H1 (cell line): ENCODE measurements at regions not wholly inside any gene's neighbourhood (a gene's known extent, or its start where the extent isn't known, plus 50 kb on each side); places are given as distances from the start of the nearest gene placed in this dataset.

Source experiments
- CTCF ChIA-PET: fragments of 300-600 bp; sonication (Branson Sonifier 250); formaldehyde crosslinking; loops from one replicate; lab custom pipeline; 2021; ENCODE audit not compliant: partially characterized antibody; lab: Charles Lee
- POLR2A ChIA-PET: fragments of 300-600 bp; sonication (Branson Sonifier 250); formaldehyde crosslinking; loops from one replicate; lab custom pipeline; 2021; ENCODE audit warnings: inconsistent platforms; ENCODE audit not compliant: partially characterized antibody; lab: Charles Lee
- DNase-seq, 2 experiments: peaks; one replicate each; pipeline versions ENCODE4 v3.0.0 to v3.0.0-alpha.2; 2010 to 2022; ENCODE audit warnings: low spot score in 2 of 2, low read depth in 1 of 2, mixed read lengths in 1 of 2
- FAIRE-seq: peaks from 2 replicates; lab custom pipeline; 2011; peaks lifted over from hg19 to GRCh38; lab: Jason Lieb, UNC
- H2AFZ ChIP-seq: 2 replicates; pipeline ENCODE4 v1.8.1; 2012; ENCODE audit warnings: low read length, inconsistent platforms
- H2AK5ac ChIP-seq: 2 replicates; pipeline ENCODE4 v1.6.1; 2013; ENCODE audit warnings: low read depth, low read length
- H2BK120ac ChIP-seq: replicated peaks from 2 replicates; pipeline ENCODE3; 2013; ENCODE audit warnings: low read depth, low read length, inconsistent platforms
- H2BK12ac ChIP-seq: 2 replicates; pipeline ENCODE4 v1.6.1; 2013; ENCODE audit warnings: low read depth, low read length
- H2BK15ac ChIP-seq: 2 replicates; pipeline ENCODE4 v1.6.1; 2013; ENCODE audit warnings: low read length
- H2BK20ac ChIP-seq: 2 replicates; pipeline ENCODE4 v1.6.1; 2013; ENCODE audit warnings: low read length
- H2BK5ac ChIP-seq: 2 replicates; pipeline ENCODE4 v1.6.1; 2013; ENCODE audit warnings: low read depth, low read length
- H3K14ac ChIP-seq: 2 replicates; pipeline ENCODE4 v1.6.1; 2013; ENCODE audit warnings: inconsistent platforms; ENCODE audit not compliant: insufficient read length
- H3K18ac ChIP-seq: 2 replicates; pipeline ENCODE4 v1.6.1; 2013; ENCODE audit warnings: low read length; ENCODE audit errors: extremely low read depth
- H3K23ac ChIP-seq: 2 replicates; pipeline ENCODE4 v1.6.1; 2013; ENCODE audit warnings: inconsistent platforms; ENCODE audit not compliant: insufficient read length
- H3K23me2 ChIP-seq: 2 replicates; pipeline ENCODE4 v1.6.1; 2013; ENCODE audit warnings: low read depth, low read length
- H3K27ac ChIP-seq: 2 replicates; pipeline ENCODE4 v1.6.1; 2011; ENCODE audit warnings: low read depth, low read length, inconsistent platforms
- H3K27me3 ChIP-seq, 4 experiments: replicated peaks in 1 of 4; 1 replicate in 1 of 4; 2 replicates in 3 of 4; pipeline versions ENCODE4 v1.6.1 to v1.8.1; 2011 to 2013; ENCODE audit warnings: low read length in 3 of 4, mild to moderate bottlenecking in 3 of 4, inconsistent platforms in 2 of 4, mixed read lengths in 2 of 4, moderate library complexity in 1 of 4; ENCODE audit not compliant: control insufficient read depth in 3 of 4, insufficient read depth in 3 of 4; ENCODE audit errors: extremely low read depth in 1 of 4
- H3K36me3 ChIP-seq, 4 experiments: 2 replicates each; pipeline versions ENCODE4 v1.6.1 to v1.8.1; 2011 to 2013; ENCODE audit warnings: mild to moderate bottlenecking in 4 of 4, low read length in 3 of 4, moderate library complexity in 2 of 4, control low read depth in 1 of 4, inconsistent platforms in 1 of 4; ENCODE audit not compliant: insufficient read depth in 4 of 4, control insufficient read depth in 2 of 4
- H3K4ac ChIP-seq: replicated peaks from 2 replicates; pipeline ENCODE3; 2013; ENCODE audit warnings: low read length, low read depth, mixed read lengths, inconsistent platforms; ENCODE audit not compliant: insufficient read length
- H3K4me1 ChIP-seq, 4 experiments: replicated peaks in 1 of 4; 1 replicate in 1 of 4; 2 replicates in 3 of 4; pipeline versions ENCODE4 v1.6.1 to v1.8.1; 2011 to 2013; ENCODE audit warnings: low read length in 3 of 4, inconsistent platforms in 2 of 4, mixed read lengths in 1 of 4; ENCODE audit not compliant: insufficient read depth in 4 of 4, control insufficient read depth in 3 of 4
- H3K4me2 ChIP-seq, 2 experiments: 2 replicates each; pipeline versions ENCODE4 v1.6.1 to v1.8.1; 2011 to 2013; ENCODE audit warnings: low read depth in 2 of 2, low read length in 2 of 2, control low read depth in 1 of 2, inconsistent platforms in 1 of 2, mild to moderate bottlenecking in 1 of 2; ENCODE audit not compliant: insufficient read depth in 1 of 2
- H3K4me3 ChIP-seq, 4 experiments: fragments of 200-600, 300-600 bp in 1 of 4; sonication (generic), shearing (Covaris generic), sonication (Bioruptor Twin) in 1 of 4; 2 replicates each; pipeline versions ENCODE4 v1.5.1 to v1.8.1; 2011 to 2016; ENCODE audit warnings: low read length in 4 of 4, low read depth in 3 of 4, control low read depth in 2 of 4, inconsistent platforms in 2 of 4, mild to moderate bottlenecking in 2 of 4, mixed read lengths in 1 of 4, moderate library complexity in 1 of 4; ENCODE audit not compliant: insufficient read depth in 2 of 4; ENCODE audit errors: extremely low read depth in 1 of 4
- H3K56ac ChIP-seq: replicated peaks from 2 replicates; pipeline ENCODE3; 2013; ENCODE audit warnings: low read depth, mild to moderate bottlenecking, mixed read lengths, low read length, inconsistent platforms; ENCODE audit not compliant: insufficient read length
- H3K79me1 ChIP-seq: 2 replicates; pipeline ENCODE4 v1.6.1; 2013; ENCODE audit warnings: low read depth, low read length, control low read depth
- H3K79me2 ChIP-seq, 2 experiments: 2 replicates each; pipeline versions ENCODE4 v1.6.1 to v1.8.1; 2012 to 2013; ENCODE audit warnings: low read length in 2 of 2, mild to moderate bottlenecking in 2 of 2, inconsistent platforms in 1 of 2; ENCODE audit not compliant: insufficient read depth in 2 of 2, control insufficient read depth in 1 of 2
- H3K9ac ChIP-seq, 4 experiments: replicated peaks in 1 of 4; 1 replicate in 1 of 4; 2 replicates in 3 of 4; pipeline versions ENCODE4 v1.6.1 to v1.8.1; 2011 to 2013; ENCODE audit warnings: low read depth in 3 of 4, low read length in 3 of 4, control low read depth in 2 of 4, mild to moderate bottlenecking in 2 of 4, moderate library complexity in 2 of 4, inconsistent platforms in 1 of 4; ENCODE audit errors: extremely low read depth in 1 of 4
- H3K9me3 ChIP-seq, 2 experiments: 2 replicates each; pipeline versions ENCODE4 v1.6.1 to v1.8.1; 2012 to 2013; ENCODE audit warnings: mild to moderate bottlenecking in 2 of 2, moderate library complexity in 2 of 2, control low read depth in 1 of 2, inconsistent platforms in 1 of 2, low read depth in 1 of 2, low read length in 1 of 2, mixed read lengths in 1 of 2; ENCODE audit not compliant: insufficient read depth in 2 of 2
- H4K20me1 ChIP-seq, 2 experiments: replicated peaks in 1 of 2; 2 replicates each; pipeline versions ENCODE3 to v1.8.1; 2011 to 2013; ENCODE audit warnings: inconsistent platforms in 2 of 2, low read length in 2 of 2, mild to moderate bottlenecking in 1 of 2; ENCODE audit not compliant: insufficient read depth in 2 of 2, control insufficient read depth in 1 of 2
- H4K5ac ChIP-seq: 2 replicates; pipeline ENCODE4 v1.6.1; 2013; ENCODE audit warnings: low read length, low read depth, mixed read lengths, inconsistent platforms; ENCODE audit not compliant: insufficient read length
- H4K8ac ChIP-seq: 2 replicates; pipeline ENCODE4 v1.8.0; 2013; ENCODE audit warnings: mild to moderate bottlenecking, moderate library complexity, low read length, inconsistent platforms; ENCODE audit not compliant: insufficient read depth; ENCODE audit errors: extremely low read depth
- H4K91ac ChIP-seq: replicated peaks from 2 replicates; pipeline ENCODE3; 2013; ENCODE audit warnings: low read length, mixed read lengths, inconsistent platforms; ENCODE audit not compliant: insufficient read length
- CHD7 ChIP-seq: fragments of 300-600 bp; sonication (generic); IDR thresholded peaks from 2 replicates; pipeline ENCODE4 v1.7.1; 2012; ENCODE audit warnings: low read length, moderate library complexity, mild to moderate bottlenecking, inconsistent platforms; ENCODE audit not compliant: insufficient replicate concordance
- WGBS, 2 experiments: shearing (Covaris generic) in 1 of 2; methylation state at CpG; one replicate each; pipeline versions ENCODE4 v1.1.6 to v1.1.7; 2013 to 2015; ENCODE audit warnings: low lambda C conversion rate in 2 of 2, mixed read lengths in 2 of 2, inconsistent platforms in 1 of 2, low coverage in 1 of 2, missing lambda C conversion rate in 1 of 2; ENCODE audit not compliant: insufficient replicate concordance in 2 of 2, insufficient coverage in 1 of 2, insufficient read length in 1 of 2; ENCODE audit errors: extremely low coverage in 1 of 2, missing lambda C conversion rate in 1 of 2; 5-methylcytosine and 5-hydroxymethylcytosine counted together

GRCh38 chr5:126066836-126067235 is 356.4 kb upstream of the GRAMD2B start:
- H3K9me3 ChIP-seq, result no peaks in the 10 kb centered on the region
- no peak overlapping the region for H2BK12ac ChIP-seq
- POLR2A ChIA-PET, result interaction anchor here (1.1 kb wide), 1 partner anchor 10 kb away, joined by 3 read pairs; no protein-coding TSS in a partner anchor
- H2BK15ac ChIP-seq, result no peak overlapping the region
- H2BK120ac ChIP-seq, result no peak overlapping the region
- no peak overlapping the region for H2AK5ac ChIP-seq
- FAIRE-seq (no peak), DNase-seq (no peak)
- H3K9ac ChIP-seq, result no peak overlapping the region
- CTCF ChIA-PET, result no interaction called here
- WGBS, 2 experiments, result 92% methylated on average over 4 of the region's 4 CpGs; no CpG with 5 or more reads in 1 of the 2 experiments
- no peak overlapping the region for H4K91ac ChIP-seq
- H2BK5ac ChIP-seq, result no peak overlapping the region
- H2BK20ac ChIP-seq, result no peak overlapping the region
- H2AFZ ChIP-seq, result no peak overlapping the region
- no peaks in the 10 kb centered on the region for H3K79me1 ChIP-seq
- H3K23me2 ChIP-seq, result no peaks in the 10 kb centered on the region
- H3K79me2 ChIP-seq, result no peaks in the 10 kb centered on the region
- H3K27me3 ChIP-seq, result no peaks in the 10 kb centered on the region
- H4K20me1 ChIP-seq, result no peaks in the 10 kb centered on the region
- H3K27ac ChIP-seq, result no peak overlapping the region
- H3K4me3 ChIP-seq, result no peak overlapping the region
- H4K8ac ChIP-seq, result no peak overlapping the region
- H3K4me1 ChIP-seq, result peaks cover 0 to 2% (median 0%) of the 10 kb centered on the region in 4 experiments; a peak in 1 of 7 replicates
- no peaks in the 10 kb centered on the region for H3K36me3 ChIP-seq
- no peak overlapping the region for H3K14ac ChIP-seq
- no peak overlapping the region for H3K4me2 ChIP-seq
- no peak overlapping the region for H3K56ac ChIP-seq
- no peak overlapping the region for H4K5ac ChIP-seq
- H3K18ac ChIP-seq, result no peak overlapping the region
- H3K4ac ChIP-seq, result no peak overlapping the region
- no peak overlapping the region for H3K23ac ChIP-seq
- no peak for TF ChIP-seq CHD7
